Loucy (cell line): ENCODE measurements at regions not wholly inside any gene's neighbourhood (a gene's known extent, or its start where the extent isn't known, plus 50 kb on each side); places are given as distances from the start of the nearest gene placed in this dataset.

Experiments used
- CTCF ChIP-seq: fragments of 200-600 bp; sonication (generic); conservative IDR thresholded peaks from 2 replicates; pipeline ENCODE4 v1.5.1; 2014; ENCODE audit warnings: mild to moderate bottlenecking, antibody characterized with exemption, low read length
- EZH2phosphoT487 ChIP-seq: fragments of 200-600 bp; IDR thresholded peaks from 2 replicates; pipeline ENCODE4 v1.6.1; 2018; ENCODE audit warnings: antibody characterized with exemption, mild to moderate bottlenecking, moderate library complexity, borderline replicate concordance

DNA sequence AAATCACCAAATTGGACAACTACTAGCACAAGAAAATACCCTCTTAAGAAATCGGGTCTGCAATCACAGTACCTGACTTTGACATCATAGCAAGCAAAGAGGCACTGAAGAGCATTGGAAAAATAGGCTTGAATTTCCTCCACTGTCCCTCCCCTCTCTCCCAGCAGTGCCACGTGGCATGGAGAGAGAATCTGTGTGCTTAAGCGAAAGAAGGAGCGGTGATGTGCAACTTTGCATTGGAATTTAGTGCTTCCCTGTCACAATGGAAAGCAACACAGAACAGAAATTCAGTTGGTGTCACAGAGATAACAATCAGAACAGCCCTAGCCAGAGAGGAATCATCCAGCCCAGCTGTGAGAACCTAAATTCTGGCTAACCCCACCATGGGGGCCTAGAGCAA, 207.5 kb upstream of the SLITRK3 start:
- TF ChIP-seq CTCF (no peak), EZH2phosphoT487 (no peak)
